Left lung (tissue), 4 donors: ENCODE measurements at regions not wholly inside any gene's neighbourhood (a gene's known extent, or its start where the extent isn't known, plus 50 kb on each side); places are given as distances from the start of the nearest gene placed in this dataset.

Source experiments
- ATAC-seq: fragments of 200-7000 bp; cut with Tn5 transposase; one replicate; pipeline ENCODE4 v1.9.1; 2020; ENCODE audit warnings: moderate library complexity
- DNase-seq, 4 donors: peaks; one replicate each; pipeline ENCODE4 v3.0.0-alpha.2; 2013 to 2020
- H3K27ac ChIP-seq, 2 donors: fragments of 200-600 bp; sonication (generic) in 1 of 2; one replicate each; pipeline versions ENCODE4 v1.5.0 to v1.8.0; 2020 to 2021
- H3K27me3 ChIP-seq, 2 donors: fragments of 200-600 bp; sonication (generic) in 1 of 2; one replicate each; pipeline versions ENCODE4 v1.5.0 to v1.8.0; 2020 to 2021
- H3K36me3 ChIP-seq, 2 donors: fragments of 200-600 bp; sonication (generic) in 1 of 2; one replicate each; pipeline versions ENCODE4 v1.5.0 to v1.8.0; 2020 to 2021
- H3K4me1 ChIP-seq, 2 donors: fragments of 200-600 bp; one replicate each; pipeline ENCODE4 v1.8.0; 2021
- H3K4me3 ChIP-seq, 2 donors: fragments of 200-600 bp; sonication (generic) in 1 of 2; one replicate each; pipeline versions ENCODE4 v1.5.0 to v1.8.0; 2020 to 2021; ENCODE audit warnings: mild to moderate bottlenecking in 1 of 2
- H3K9me3 ChIP-seq, 2 donors: fragments of 200-600 bp; sonication (generic) in 1 of 2; one replicate each; pipeline versions ENCODE4 v1.5.0 to v1.8.0; 2020 to 2021
- intact Hi-C, 2 donors: fragments of 100-400 bp; cut with DNase I; formaldehyde crosslinking; loops; one replicate each; pipeline versions ENCODE4 v1.11.2 to v1.14.2; 2022
- TF ChIP-seq, protein P1 (sequence below), 2 donors: fragments of 200-600 bp; sonication (generic) in 1 of 2; IDR thresholded peaks; one replicate each; pipeline versions ENCODE4 v1.5.0 to v1.8.0; 2021; ENCODE audit warnings: antibody characterized with exemption in 2 of 2
- donor health status: DM: no; HTN: yes; CAD: no.
- donor health status: DM: no; HTN: no; CAD: no.

GRCh38 chr4:96154676-96155075 is 314.8 kb downstream of the PDHA2 start:
- intact Hi-C loops, result no loop called here
- Histone ChIP-seq H3K4me3 (no peak overlapping the region), H3K27ac (no peak overlapping the region), H3K27me3 (no peaks in the 10 kb centered on the region), H3K9me3 (no peaks in the 10 kb centered on the region), H3K4me1 (no peaks in the 10 kb centered on the region), H3K36me3 (no peaks in the 10 kb centered on the region)
- DNase-seq (no peak), ATAC-seq (no peak)
- TF ChIP-seq, protein P1, sequence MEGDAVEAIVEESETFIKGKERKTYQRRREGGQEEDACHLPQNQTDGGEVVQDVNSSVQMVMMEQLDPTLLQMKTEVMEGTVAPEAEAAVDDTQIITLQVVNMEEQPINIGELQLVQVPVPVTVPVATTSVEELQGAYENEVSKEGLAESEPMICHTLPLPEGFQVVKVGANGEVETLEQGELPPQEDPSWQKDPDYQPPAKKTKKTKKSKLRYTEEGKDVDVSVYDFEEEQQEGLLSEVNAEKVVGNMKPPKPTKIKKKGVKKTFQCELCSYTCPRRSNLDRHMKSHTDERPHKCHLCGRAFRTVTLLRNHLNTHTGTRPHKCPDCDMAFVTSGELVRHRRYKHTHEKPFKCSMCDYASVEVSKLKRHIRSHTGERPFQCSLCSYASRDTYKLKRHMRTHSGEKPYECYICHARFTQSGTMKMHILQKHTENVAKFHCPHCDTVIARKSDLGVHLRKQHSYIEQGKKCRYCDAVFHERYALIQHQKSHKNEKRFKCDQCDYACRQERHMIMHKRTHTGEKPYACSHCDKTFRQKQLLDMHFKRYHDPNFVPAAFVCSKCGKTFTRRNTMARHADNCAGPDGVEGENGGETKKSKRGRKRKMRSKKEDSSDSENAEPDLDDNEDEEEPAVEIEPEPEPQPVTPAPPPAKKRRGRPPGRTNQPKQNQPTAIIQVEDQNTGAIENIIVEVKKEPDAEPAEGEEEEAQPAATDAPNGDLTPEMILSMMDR (IDR thresholded peaks at IDR 0.05), result no peak

GRCh38 chr4:96162636-96163035 is 322.7 kb downstream of the PDHA2 start:
- H3K4me1 ChIP-seq, result no peaks in the 10 kb centered on the region
- no peak for DNase-seq
- intact Hi-C loops, result no loop called here
- H3K36me3 ChIP-seq, result no peaks in the 10 kb centered on the region
- H3K27me3 ChIP-seq, result no peaks in the 10 kb centered on the region
- TF ChIP-seq, protein P1 (IDR thresholded peaks at IDR 0.05), result no peak
- peaks cover 0 to 1% of the 10 kb centered on the region in 2 donors for H3K9me3 ChIP-seq
- H3K27ac ChIP-seq, result no peak overlapping the region
- no peak overlapping the region for H3K4me3 ChIP-seq
- ATAC-seq, result no peak

GRCh38 chr4:96164814-96165351 is 325.0 kb downstream of the PDHA2 start:
- Histone ChIP-seq H3K4me3 (no peak overlapping the region), H3K36me3 (no peaks in the 10 kb centered on the region), H3K4me1 (no peaks in the 10 kb centered on the region), H3K27me3 (no peaks in the 10 kb centered on the region), H3K9me3 (peaks cover 0 to 2% of the 10 kb centered on the region in 2 donors), H3K27ac (no peak overlapping the region)
- DNase-seq (no peak), ATAC-seq (no peak)
- intact Hi-C loops, result no loop called here
- TF ChIP-seq, protein P1 (IDR thresholded peaks at IDR 0.05), result no peak

GRCh38 chr4:96166806-96167205 is 326.9 kb downstream of the PDHA2 start:
- ATAC-seq (no peak), DNase-seq (no peak)
- TF ChIP-seq, protein P1 (IDR thresholded peaks at IDR 0.05), result no peak
- Histone ChIP-seq H3K9me3 (peaks cover 0 to 13% of the 10 kb centered on the region in 2 donors), H3K27me3 (no peaks in the 10 kb centered on the region), H3K27ac (no peak overlapping the region), H3K36me3 (no peaks in the 10 kb centered on the region), H3K4me1 (no peaks in the 10 kb centered on the region), H3K4me3 (no peak overlapping the region)
- intact Hi-C loops, result no loop called here

DNA sequence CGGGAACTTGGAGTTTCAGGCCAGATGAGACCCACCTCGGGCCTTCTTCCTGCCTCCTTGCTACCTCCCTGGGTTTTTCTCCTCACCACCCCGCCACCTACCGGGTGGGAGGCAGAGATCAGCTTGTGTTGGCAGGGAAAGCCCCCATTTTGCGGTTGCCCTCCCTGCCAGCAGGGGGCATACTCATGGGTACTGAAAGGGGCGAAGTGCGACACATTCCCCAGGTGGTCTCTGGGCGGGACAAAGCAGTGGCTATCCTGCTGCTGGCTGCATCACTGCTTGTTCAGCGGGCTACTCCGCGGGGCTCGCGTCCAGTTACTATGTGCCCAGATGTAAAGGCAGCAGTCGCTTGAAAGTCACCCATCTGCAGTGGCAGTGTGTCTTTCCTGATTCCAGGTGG is 330.3 kb downstream of the PDHA2 start:
- no peak for ATAC-seq
- DNase-seq, result peak in 2 of 4 donors; percentile 18 to 44
- H3K27ac ChIP-seq, result no peak overlapping the region
- intact Hi-C loops, result no loop called here
- H3K4me1 ChIP-seq, result no peaks in the 10 kb centered on the region
- no peak overlapping the region for H3K4me3 ChIP-seq
- H3K27me3 ChIP-seq, result no peaks in the 10 kb centered on the region
- no peaks in the 10 kb centered on the region for H3K36me3 ChIP-seq
- H3K9me3 ChIP-seq, result peaks cover 0 to 13% of the 10 kb centered on the region in 2 donors
- TF ChIP-seq, protein P1 (IDR thresholded peaks at IDR 0.05), result no peak
